BJ (cell line): ENCODE measurements at regions not wholly inside any gene's neighbourhood (a gene's known extent, or its start where the extent isn't known, plus 50 kb on each side); places are given as distances from the start of the nearest gene placed in this dataset.

Experiments used
- CTCF ChIA-PET: fragments of 350-600 bp; formaldehyde crosslinking; extraction: SDS; loops from one replicate; lab custom pipeline; 2021; ENCODE audit warnings: antibody characterized with exemption, inconsistent platforms; lab: Yijun Ruan, JAX
- POLR2A ChIA-PET: fragments of 300-600 bp; sonication (Branson Sonifier 250); formaldehyde crosslinking; extraction: SDS; loops from one replicate; lab custom pipeline; 2021; ENCODE audit warnings: antibody characterized with exemption; lab: Charles Lee
- DNase-seq: peaks from one replicate; pipeline ENCODE4 v3.0.0-alpha.2; 2011; ENCODE audit warnings: low read depth
- H3K27me3 ChIP-seq: 2 replicates; pipeline ENCODE4 v1.6.0; 2011; ENCODE audit warnings: low read length; ENCODE audit not compliant: control insufficient read depth, insufficient read depth
- H3K36me3 ChIP-seq: 2 replicates; pipeline ENCODE4 v1.5.1; 2011; ENCODE audit warnings: low read length; ENCODE audit not compliant: control insufficient read depth, insufficient read depth
- H3K4me3 ChIP-seq: 2 replicates; pipeline ENCODE4 v1.5.1; 2011; ENCODE audit warnings: low read depth, mild to moderate bottlenecking, control low read depth, low read length
- CTCF ChIP-seq: IDR thresholded peaks from 2 replicates; pipeline ENCODE4 v1.5.1; 2011; ENCODE audit warnings: low read depth, mild to moderate bottlenecking, control low read depth, inconsistent platforms, low read length, moderate library complexity; ENCODE audit not compliant: insufficient read depth

- Histone ChIP-seq H3K36me3 (no peaks in the 10 kb centered on the region), H3K27me3 (peaks cover 3% of the 10 kb centered on the region), H3K4me3 (no peak overlapping the region)
- DNase-seq = no peak
- TF ChIP-seq CTCF = no peak
- POLR2A ChIA-PET = no interaction called here
- CTCF ChIA-PET = no interaction called here
Measured at GRCh38 chr12:45584336-45584735, 145.2 kb upstream of the ARID2 start.

GRCh38 chr12:45585522-45586230, 143.8 kb upstream of the ARID2 start:
- TF ChIP-seq CTCF = no peak
- Histone ChIP-seq H3K36me3 (no peaks in the 10 kb centered on the region), H3K27me3 (peaks cover 1% of the 10 kb centered on the region), H3K4me3 (no peak overlapping the region)
- DNase-seq = no peak
- CTCF ChIA-PET = no interaction called here
- POLR2A ChIA-PET = no interaction called here

GRCh38 chr12:45586486-45586885, 143.0 kb upstream of the ARID2 start:
- no peak for TF ChIP-seq CTCF
- H3K27me3 ChIP-seq = no peaks in the 10 kb centered on the region
- CTCF ChIA-PET = no interaction called here
- no peak for DNase-seq
- no peak overlapping the region for H3K4me3 ChIP-seq
- POLR2A ChIA-PET = no interaction called here
- H3K36me3 ChIP-seq = no peaks in the 10 kb centered on the region

GRCh38 chr12:45587012-45587411, 142.5 kb upstream of the ARID2 start:
- DNase-seq = no peak
- H3K36me3 ChIP-seq = no peaks in the 10 kb centered on the region
- ChIA-PET CTCF (no interaction called here), POLR2A (no interaction called here)
- H3K4me3 ChIP-seq = no peak overlapping the region
- no peak for TF ChIP-seq CTCF
- H3K27me3 ChIP-seq = no peaks in the 10 kb centered on the region; the same call in 1 of the 2 replicates

GRCh38 chr12:45587877-45588533, 141.5 kb upstream of the ARID2 start:
- ChIA-PET POLR2A (no interaction called here), CTCF (no interaction called here)
- TF ChIP-seq CTCF = no peak
- no peak for DNase-seq
- Histone ChIP-seq H3K36me3 (no peaks in the 10 kb centered on the region), H3K4me3 (no peak overlapping the region), H3K27me3 (peaks cover 3% of the 10 kb centered on the region)
